Panc1 (cell line): ENCODE measurements at regions not wholly inside any gene's neighbourhood (a gene's known extent, or its start where the extent isn't known, plus 50 kb on each side); places are given as distances from the start of the nearest gene placed in this dataset.
A peak's percentile ranks its signal among the peaks of the same experiment; 100 is the strongest.
"Not testable (repeated sequence)": the region's sequence is repeated elsewhere in the genome, so short reads cannot be mapped to it uniquely, and the experiment has no call there.

Experiments used
- ATAC-seq: fragments of 200-7000 bp; cut with Tn5 transposase; 2 replicates; pipeline ENCODE4 v1.9.1; 2020; ENCODE audit warnings: mild to moderate bottlenecking, moderate library complexity
- BruUV-seq: library from RNA; stranded (reverse); fragments of 400-500 nt; replicated peaks from 2 replicates; lab custom pipeline; 2021; lab: Mats Ljungman, UMichigan
- CTCF ChIA-PET: fragments of 300-600 bp; sonication (Branson Sonifier 250); formaldehyde crosslinking; loops from one replicate; lab custom pipeline; 2022; ENCODE audit warnings: antibody characterized with exemption; lab: Charles Lee
- POLR2A ChIA-PET: fragments of 300-600 bp; sonication (Branson Sonifier 250); formaldehyde crosslinking; loops from one replicate; lab custom pipeline; 2022; ENCODE audit warnings: antibody characterized with exemption; lab: Charles Lee
- DNase-seq: peaks from one replicate; pipeline ENCODE4 v3.0.0-alpha.2; 2010; ENCODE audit warnings: low read depth, low spot score
- H3K27ac ChIP-seq: 2 replicates; pipeline ENCODE4 v1.5.1; 2011; ENCODE audit warnings: mild to moderate bottlenecking, low read length, inconsistent platforms
- H3K27me3 ChIP-seq: fragments of 200-500 bp; sonication (Bioruptor generic); 2 replicates; pipeline ENCODE4 v1.6.0; 2014; ENCODE audit warnings: low read length, inconsistent platforms; ENCODE audit not compliant: control insufficient read depth, insufficient read depth
- H3K36me3 ChIP-seq: fragments of 200-500 bp; sonication (Bioruptor generic); 2 replicates; pipeline ENCODE4 v1.5.1; 2014; ENCODE audit warnings: inconsistent platforms, mild to moderate bottlenecking, low read length, moderate library complexity; ENCODE audit not compliant: control insufficient read depth, insufficient read depth
- H3K4me1 ChIP-seq: 2 replicates; pipeline ENCODE4 v1.5.1; 2011; ENCODE audit warnings: inconsistent platforms, mild to moderate bottlenecking, low read length, moderate library complexity; ENCODE audit not compliant: control insufficient read depth, insufficient read depth
- H3K4me3 ChIP-seq, 2 experiments: 2 replicates each; pipeline ENCODE4 v1.5.1; 2011 to 2012; ENCODE audit warnings: low read depth in 2 of 2, low read length in 2 of 2, mild to moderate bottlenecking in 2 of 2, inconsistent platforms in 1 of 2, moderate library complexity in 1 of 2
- H3K9me3 ChIP-seq: fragments of 200-500 bp; sonication (Bioruptor generic); 2 replicates; pipeline ENCODE4 v1.5.1; 2014; ENCODE audit warnings: low read depth, mild to moderate bottlenecking, inconsistent platforms, low read length, moderate library complexity; ENCODE audit not compliant: control insufficient read depth, insufficient read depth
- in situ Hi-C: cut with HindIII; loops from 2 replicates; pipeline ENCODE4 v1.10.0; 2016; ENCODE audit warnings: low sequenced_read_pairs, low pct_unique_long_range_greater_than_20kb
- intact Hi-C: fragments of 100-400 bp; cut with micrococcal nuclease; formaldehyde crosslinking; loops from one replicate; pipeline ENCODE4 v1.10.0; 2022; ENCODE audit not compliant: unreplicated experiment

DNA sequence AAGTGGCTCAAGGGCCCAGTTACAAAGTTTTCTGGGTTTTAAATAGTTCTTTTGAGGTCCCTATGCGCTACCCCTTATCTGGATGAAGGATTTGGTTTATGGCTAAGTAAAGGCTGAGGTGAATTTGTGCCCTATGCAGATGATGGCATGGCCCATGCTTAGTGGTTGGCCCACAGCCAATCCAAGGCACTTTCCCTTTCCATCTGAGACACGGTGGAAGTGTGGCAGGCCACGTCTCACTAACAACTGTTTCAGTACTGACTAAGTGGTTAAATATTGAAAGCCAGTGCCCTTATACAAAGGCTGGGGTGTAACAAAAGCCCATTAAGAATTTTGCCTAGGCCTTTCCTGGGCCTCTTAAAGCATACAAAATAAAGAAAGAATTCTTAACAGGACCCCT, 260.3 kb downstream of the ZNF37A start:
- CTCF ChIA-PET: not testable (repeated sequence)

DNA sequence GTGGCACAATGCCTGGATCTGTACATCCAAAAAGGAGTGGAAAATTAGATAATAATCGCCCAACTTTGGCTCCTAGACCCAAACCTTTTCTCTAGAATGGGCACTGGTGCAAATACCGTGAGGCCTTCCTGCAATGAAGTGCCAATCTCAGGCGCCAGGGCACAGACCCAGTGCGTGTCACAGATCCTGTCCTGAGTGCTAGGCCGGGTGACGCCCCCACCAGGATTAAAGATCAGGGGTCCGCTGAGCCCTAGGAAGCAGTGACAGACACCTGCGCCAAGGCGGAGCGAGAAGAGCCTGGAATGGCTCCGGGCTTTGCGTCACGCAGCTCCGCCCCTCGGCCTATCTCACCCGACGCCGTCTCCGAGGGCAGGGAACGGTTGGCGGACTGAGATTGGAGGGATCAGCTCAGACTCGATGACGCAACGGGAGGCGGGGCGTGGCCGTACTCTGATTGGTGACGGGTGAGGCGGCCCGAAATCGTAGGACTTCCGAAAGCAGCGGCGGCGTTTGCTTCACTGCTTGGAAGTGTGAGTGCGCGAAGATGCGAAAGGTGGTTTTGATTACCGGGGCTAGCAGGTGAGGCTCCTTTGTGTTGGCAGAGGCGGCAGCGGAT, 261.9 kb downstream of the ZNF37A start:
- peak; percentile 100 for ATAC-seq
- CTCF ChIA-PET, H3K27me3 ChIP-seq, intact Hi-C loops, H3K9me3 ChIP-seq, BruUV-seq, H3K4me1 ChIP-seq, H3K36me3 ChIP-seq, in situ Hi-C loops, DNase-seq, POLR2A ChIA-PET: not testable (repeated sequence)
- Histone ChIP-seq H3K4me3 (peak overlapping the region; percentile 48 to 62), H3K27ac (peak overlapping the region; percentile 68; the same call in 1 of the 2 replicates)

More for the DNA sequence above, 260.3 kb downstream of the ZNF37A start:
- H3K27me3 ChIP-seq, in situ Hi-C loops, ATAC-seq, H3K4me1 ChIP-seq, H3K27ac ChIP-seq, H3K36me3 ChIP-seq, POLR2A ChIA-PET, H3K9me3 ChIP-seq, DNase-seq, H3K4me3 ChIP-seq, BruUV-seq, intact Hi-C loops: not testable (repeated sequence)

DNA sequence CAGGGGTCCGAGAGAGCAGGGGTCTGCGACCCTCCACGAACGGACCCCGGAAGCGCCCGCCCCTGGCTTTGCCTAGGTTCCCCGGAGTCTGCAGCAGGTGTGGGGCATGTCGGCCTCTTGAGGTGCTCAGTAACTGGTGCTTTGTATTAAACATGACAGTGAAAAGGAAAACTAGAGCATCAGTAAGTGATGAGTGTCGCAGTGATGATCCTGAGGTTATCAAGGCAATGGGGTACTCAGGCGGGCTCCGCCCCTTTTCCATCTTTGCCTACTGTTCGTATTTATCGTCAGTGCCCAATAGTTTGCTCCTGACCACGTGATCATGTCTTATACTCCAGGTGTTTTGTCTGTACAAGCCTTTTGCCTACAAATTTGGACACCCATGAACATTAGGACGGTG, 262.4 kb downstream of the ZNF37A start:
- H3K27me3 ChIP-seq, H3K27ac ChIP-seq, H3K36me3 ChIP-seq, H3K4me1 ChIP-seq, DNase-seq, in situ Hi-C loops, H3K9me3 ChIP-seq, CTCF ChIA-PET, POLR2A ChIA-PET, intact Hi-C loops: not testable (repeated sequence)
- peak; percentile 73 for ATAC-seq
- TSS peak; percentile 86 for BruUV-seq
- H3K4me3 ChIP-seq: peak overlapping the region; percentile 48 to 55

- ATAC-seq, BruUV-seq, CTCF ChIA-PET, POLR2A ChIA-PET, H3K4me3 ChIP-seq, intact Hi-C loops, H3K36me3 ChIP-seq, H3K27ac ChIP-seq, H3K27me3 ChIP-seq, DNase-seq, in situ Hi-C loops, H3K4me1 ChIP-seq, H3K9me3 ChIP-seq: not testable (repeated sequence)
These were observed 268.4 kb downstream of the ZNF37A start for GRCh38 chr10:38362514-38362913.

GRCh38 chr10:38364073-38364472, 269.9 kb downstream of the ZNF37A start:
- ATAC-seq, BruUV-seq, intact Hi-C loops, H3K9me3 ChIP-seq, H3K27me3 ChIP-seq, in situ Hi-C loops, POLR2A ChIA-PET, H3K4me3 ChIP-seq, H3K4me1 ChIP-seq, H3K27ac ChIP-seq, DNase-seq, CTCF ChIA-PET, H3K36me3 ChIP-seq: not testable (repeated sequence)
